Keratinocyte (primary cell): ENCODE measurements at regions not wholly inside any gene's neighbourhood (a gene's known extent, or its start where the extent isn't known, plus 50 kb on each side); places are given as distances from the start of the nearest gene placed in this dataset.

Experiments
- DNase-seq: peaks from one replicate; pipeline ENCODE4 v3.0.0-alpha.2; 2011; ENCODE audit warnings: low read depth, missing footprints, low spot score
- FAIRE-seq: peaks from 2 replicates; lab custom pipeline; 2011; peaks lifted over from hg19 to GRCh38; lab: Jason Lieb, UNC
- H2AFZ ChIP-seq: 2 replicates; pipeline ENCODE4 v1.6.0; 2012; ENCODE audit warnings: low read length, control low read depth, inconsistent platforms; ENCODE audit not compliant: control insufficient read depth
- H3K27ac ChIP-seq: 2 replicates; pipeline ENCODE4 v1.5.1; 2011; ENCODE audit warnings: low read length; ENCODE audit not compliant: control insufficient read depth, insufficient read depth
- H3K27me3 ChIP-seq: 3 replicates; pipeline ENCODE4 v1.6.0; 2011; ENCODE audit warnings: low read length; ENCODE audit not compliant: control insufficient read depth, insufficient read depth; ENCODE audit errors: extremely low read depth
- H3K36me3 ChIP-seq, 2 experiments: 2 replicates in 1 of 2; 3 replicates in 1 of 2; pipeline ENCODE4 v1.5.1; 2011; ENCODE audit warnings: low read length in 2 of 2, mild to moderate bottlenecking in 1 of 2; ENCODE audit not compliant: control insufficient read depth in 2 of 2, insufficient read depth in 2 of 2; ENCODE audit errors: extremely low read depth in 1 of 2
- H3K4me1 ChIP-seq: 3 replicates; pipeline ENCODE4 v1.5.1; 2011; ENCODE audit warnings: low read length; ENCODE audit not compliant: control insufficient read depth, insufficient read depth; ENCODE audit errors: extremely low read depth
- H3K4me2 ChIP-seq: 3 replicates; pipeline ENCODE4 v1.6.0; 2011; ENCODE audit warnings: low read depth, low read length; ENCODE audit not compliant: control insufficient read depth, insufficient read depth; ENCODE audit errors: extremely low read depth
- H3K4me3 ChIP-seq, 3 experiments: fragments of 200-600 bp in 1 of 3; sonication (generic) in 1 of 3; 2 replicates in 2 of 3; 3 replicates in 1 of 3; pipeline ENCODE4 v1.5.1; 2011 to 2016; ENCODE audit warnings: low read length in 3 of 3, mild to moderate bottlenecking in 3 of 3, control low read depth in 2 of 3, inconsistent platforms in 1 of 3, low read depth in 1 of 3, mixed read lengths in 1 of 3, mixed run types in 1 of 3, moderate library complexity in 1 of 3; ENCODE audit not compliant: control insufficient read depth in 2 of 3, insufficient read depth in 2 of 3; ENCODE audit errors: extremely low read depth in 1 of 3
- H3K79me2 ChIP-seq: 2 replicates; pipeline ENCODE4 v1.6.0; 2012; ENCODE audit warnings: low read length; ENCODE audit not compliant: control insufficient read depth, insufficient read depth
- H3K9ac ChIP-seq: 3 replicates; pipeline ENCODE4 v1.6.0; 2011; ENCODE audit warnings: low read length; ENCODE audit not compliant: control insufficient read depth, insufficient read depth; ENCODE audit errors: extremely low read depth
- H3K9me1 ChIP-seq: 3 replicates; pipeline ENCODE4 v1.6.0; 2011; ENCODE audit warnings: low read length; ENCODE audit not compliant: control insufficient read depth, insufficient read depth; ENCODE audit errors: extremely low read depth
- H3K9me3 ChIP-seq: 2 replicates; pipeline ENCODE4 v1.5.1; 2012; ENCODE audit warnings: low read depth, low read length; ENCODE audit not compliant: control insufficient read depth
- H4K20me1 ChIP-seq: 3 replicates; pipeline ENCODE4 v1.6.0; 2011; ENCODE audit warnings: low read length; ENCODE audit not compliant: control insufficient read depth, insufficient read depth; ENCODE audit errors: extremely low read depth
- CTCF ChIP-seq, 3 experiments: IDR thresholded peaks in 1 of 3; conservative IDR thresholded peaks in 1 of 3; optimal IDR thresholded peaks in 1 of 3; 2 replicates in 2 of 3; 3 replicates in 1 of 3; pipeline versions ENCODE3 to v1.5.1; 2011; ENCODE audit warnings: low read length in 3 of 3, mild to moderate bottlenecking in 3 of 3, moderate library complexity in 2 of 3, control low read depth in 1 of 3, inconsistent platforms in 1 of 3; ENCODE audit not compliant: insufficient read depth in 2 of 3; ENCODE audit errors: extremely low read depth in 1 of 3
- EZH2 ChIP-seq: IDR thresholded peaks from one replicate; pipeline ENCODE4 v1.6.1; 2012; ENCODE audit warnings: inconsistent platforms, mild to moderate bottlenecking, low read length, moderate library complexity
- dilution Hi-C: fragments of 300-500 bp; cut with MboI; formaldehyde crosslinking; loops from one replicate; pipeline ENCODE4 v1.7.0; 2020; ENCODE audit warnings: low sequenced_read_pairs; ENCODE audit not compliant: extremely low pct_ligation_motif_present

GRCh38 chr5:28329176-28329575, 1290.8 kb upstream of the CDH9 start:
- Histone ChIP-seq H2AFZ (no peak overlapping the region), H3K4me1 (no peaks in the 10 kb centered on the region), H3K36me3 (no peaks in the 10 kb centered on the region), H3K27me3 (no peaks in the 10 kb centered on the region), H3K9me3 (peaks cover 1% of the 10 kb centered on the region), H3K27ac (no peak overlapping the region), H3K4me3 (no peak overlapping the region), H4K20me1 (no peaks in the 10 kb centered on the region), H3K9ac (no peak overlapping the region), H3K9me1 (no peaks in the 10 kb centered on the region), H3K79me2 (no peaks in the 10 kb centered on the region), H3K4me2 (no peak overlapping the region)
- TF ChIP-seq EZH2 (no peak), CTCF (optimal IDR thresholded peaks at IDR 0.05 in 1 of 3, IDR thresholded peaks at IDR 0.05 in 1 of 3, conservative IDR thresholded peaks at IDR 0.05 in 1 of 3; ENCODE audit: extremely low read depth in 1 of 3, insufficient read depth in 2 of 3, low read length in 3 of 3) (no peak)
- dilution Hi-C loops: no loop called here
- DNase-seq: no peak
- no peak for FAIRE-seq

GRCh38 chr5:28328681-28329080, 1290.3 kb upstream of the CDH9 start:
- DNase-seq (no peak), FAIRE-seq (no peak)
- TF ChIP-seq EZH2 (no peak), CTCF (optimal IDR thresholded peaks at IDR 0.05 in 1 of 3, IDR thresholded peaks at IDR 0.05 in 1 of 3, conservative IDR thresholded peaks at IDR 0.05 in 1 of 3; ENCODE audit: extremely low read depth in 1 of 3, insufficient read depth in 2 of 3, low read length in 3 of 3) (no peak)
- Histone ChIP-seq H3K9me1 (no peaks in the 10 kb centered on the region), H3K79me2 (no peaks in the 10 kb centered on the region), H3K4me1 (no peaks in the 10 kb centered on the region), H3K4me2 (no peak overlapping the region), H3K4me3 (no peak overlapping the region), H3K9ac (no peak overlapping the region), H3K36me3 (no peaks in the 10 kb centered on the region), H2AFZ (no peak overlapping the region), H3K27me3 (no peaks in the 10 kb centered on the region), H3K9me3 (peaks cover 1% of the 10 kb centered on the region), H3K27ac (no peak overlapping the region), H4K20me1 (no peaks in the 10 kb centered on the region)
- dilution Hi-C loops: no loop called here
